Activated T-helper 2 cell treated with anti-CD3 and anti-CD28 coated beads, Interferon-gamma antibody, Interleukin-2, Interleukin-4, amounts not matched to agents 10 μg/mL and 5 μg/mL and 100 μg/mL, durations not matched to agents 14 hours and 24 hours and 36 hours (primary cell): ENCODE measurements at regions not wholly inside any gene's neighbourhood (a gene's known extent, or its start where the extent isn't known, plus 50 kb on each side); places are given as distances from the start of the nearest gene placed in this dataset.

Source experiments
- DNase-seq: peaks from one replicate; pipeline ENCODE4 v3.0.0; 2021; ENCODE audit warnings: low spot score
- H3K27ac Mint-ChIP-seq: one replicate; pipeline ENCODE4 v1.8.0; 2021; ENCODE audit warnings: mixed read lengths
- H3K27me3 Mint-ChIP-seq: one replicate; pipeline ENCODE4 v1.8.0; 2021; ENCODE audit warnings: low read depth, mixed read lengths
- H3K36me3 Mint-ChIP-seq: one replicate; pipeline ENCODE4 v1.8.0; 2021; ENCODE audit warnings: low read depth, mixed read lengths
- H3K4me1 Mint-ChIP-seq: one replicate; pipeline ENCODE4 v1.8.0; 2021; ENCODE audit warnings: low read depth, mixed read lengths
- H3K4me3 Mint-ChIP-seq: one replicate; pipeline ENCODE4 v1.8.0; 2021; ENCODE audit warnings: low read depth, mild to moderate bottlenecking, moderate library complexity, mixed read lengths
- H3K9me3 Mint-ChIP-seq: one replicate; pipeline ENCODE4 v1.8.0; 2021; ENCODE audit warnings: mixed read lengths
- intact Hi-C: fragments of 100-400 bp; cut with micrococcal nuclease; formaldehyde crosslinking; loops from one replicate; pipeline ENCODE4 v1.15.1; 2023

- no peaks in the 10 kb centered on the region for H3K4me1 Mint-ChIP-seq
- H3K9me3 Mint-ChIP-seq: peaks cover 23% of the 10 kb centered on the region
- H3K4me3 Mint-ChIP-seq: no peak overlapping the region
- H3K27me3 Mint-ChIP-seq: no peaks in the 10 kb centered on the region
- intact Hi-C loops: no loop called here
- DNase-seq: no peak
- H3K27ac Mint-ChIP-seq: no peak overlapping the region
- no peaks in the 10 kb centered on the region for H3K36me3 Mint-ChIP-seq
Measured at GRCh38 chr4:189436207-189436606, 504.5 kb upstream of the FRG1 start.

GRCh38 chr4:189440716-189441115 lies 500.0 kb upstream of the FRG1 start:
- H3K4me1 Mint-ChIP-seq: no peaks in the 10 kb centered on the region
- H3K9me3 Mint-ChIP-seq: peaks cover 9% of the 10 kb centered on the region
- intact Hi-C loops: no loop called here
- DNase-seq: no peak
- no peaks in the 10 kb centered on the region for H3K36me3 Mint-ChIP-seq
- H3K27ac Mint-ChIP-seq: no peak overlapping the region
- no peaks in the 10 kb centered on the region for H3K27me3 Mint-ChIP-seq
- no peak overlapping the region for H3K4me3 Mint-ChIP-seq

- no peak for DNase-seq
- no peaks in the 10 kb centered on the region for H3K4me1 Mint-ChIP-seq
- H3K27me3 Mint-ChIP-seq: no peaks in the 10 kb centered on the region
- H3K9me3 Mint-ChIP-seq: peaks cover under 1% of the 10 kb centered on the region
- no peak overlapping the region for H3K4me3 Mint-ChIP-seq
- H3K27ac Mint-ChIP-seq: no peak overlapping the region
- H3K36me3 Mint-ChIP-seq: no peaks in the 10 kb centered on the region
- intact Hi-C loops: no loop called here
Measured at GRCh38 chr4:189443341-189443740, 497.3 kb upstream of the FRG1 start.

GRCh38 chr4:189445613-189446012 lies 495.1 kb upstream of the FRG1 start:
- Mint-ChIP-seq H3K9me3 (peaks cover 5% of the 10 kb centered on the region), H3K4me1 (no peaks in the 10 kb centered on the region), H3K27me3 (no peaks in the 10 kb centered on the region)

GRCh38 chr4:189463734-189464133 lies 476.9 kb upstream of the FRG1 start:
- no peak for DNase-seq
- Mint-ChIP-seq H3K9me3 (peaks cover 26% of the 10 kb centered on the region), H3K36me3 (peaks cover 4% of the 10 kb centered on the region), H3K27ac (no peak overlapping the region), H3K4me1 (no peaks in the 10 kb centered on the region), H3K27me3 (no peaks in the 10 kb centered on the region), H3K4me3 (no peak overlapping the region)
- intact Hi-C loops: no loop called here

More at GRCh38 chr4:189445613-189446012, 495.1 kb upstream of the FRG1 start:
- no peak for DNase-seq
- intact Hi-C loops: no loop called here
- Mint-ChIP-seq H3K27ac (no peak overlapping the region), H3K36me3 (no peaks in the 10 kb centered on the region), H3K4me3 (no peak overlapping the region)

GRCh38 chr4:189494407-189494806 lies 446.3 kb upstream of the FRG1 start:
- H3K9me3 Mint-ChIP-seq: peaks cover 20% of the 10 kb centered on the region
- H3K36me3 Mint-ChIP-seq: peaks cover 4% of the 10 kb centered on the region
- no peaks in the 10 kb centered on the region for H3K4me1 Mint-ChIP-seq
- DNase-seq: no peak
- intact Hi-C loops: no loop called here
- H3K27me3 Mint-ChIP-seq: no peaks in the 10 kb centered on the region
- no peak overlapping the region for H3K4me3 Mint-ChIP-seq
- H3K27ac Mint-ChIP-seq: no peak overlapping the region

- Mint-ChIP-seq H3K4me3 (no peak overlapping the region), H3K4me1 (no peaks in the 10 kb centered on the region), H3K9me3 (peaks cover 13% of the 10 kb centered on the region), H3K36me3 (no peaks in the 10 kb centered on the region), H3K27ac (no peak overlapping the region), H3K27me3 (no peaks in the 10 kb centered on the region)
- intact Hi-C loops: no loop called here
- DNase-seq: no peak
Measured at GRCh38 chr4:189497516-189497915, 443.2 kb upstream of the FRG1 start.

- intact Hi-C loops: no loop called here
- Mint-ChIP-seq H3K4me1 (no peaks in the 10 kb centered on the region), H3K4me3 (no peak overlapping the region), H3K36me3 (no peaks in the 10 kb centered on the region), H3K27ac (no peak overlapping the region), H3K9me3 (peaks cover 8% of the 10 kb centered on the region), H3K27me3 (no peaks in the 10 kb centered on the region)
- no peak for DNase-seq
Measured at GRCh38 chr4:189497996-189498395, 442.7 kb upstream of the FRG1 start.

- Mint-ChIP-seq H3K27ac (no peak overlapping the region), H3K4me1 (no peaks in the 10 kb centered on the region), H3K27me3 (no peaks in the 10 kb centered on the region), H3K36me3 (no peaks in the 10 kb centered on the region), H3K9me3 (peaks cover 8% of the 10 kb centered on the region), H3K4me3 (no peak overlapping the region)
- intact Hi-C loops: no loop called here
- DNase-seq: no peak
Measured at GRCh38 chr4:189498457-189498856, 442.2 kb upstream of the FRG1 start.

GRCh38 chr4:189499696-189500095 lies 441.0 kb upstream of the FRG1 start:
- no peaks in the 10 kb centered on the region for H3K36me3 Mint-ChIP-seq
- H3K4me1 Mint-ChIP-seq: no peaks in the 10 kb centered on the region
- no peak overlapping the region for H3K4me3 Mint-ChIP-seq
- DNase-seq: no peak
- peaks cover 8% of the 10 kb centered on the region for H3K9me3 Mint-ChIP-seq
- intact Hi-C loops: no loop called here
- no peak overlapping the region for H3K27ac Mint-ChIP-seq
- no peaks in the 10 kb centered on the region for H3K27me3 Mint-ChIP-seq

GRCh38 chr4:189500970-189501369 lies 439.7 kb upstream of the FRG1 start:
- DNase-seq: no peak
- Mint-ChIP-seq H3K4me1 (no peaks in the 10 kb centered on the region), H3K27ac (no peak overlapping the region), H3K9me3 (peaks cover 14% of the 10 kb centered on the region), H3K27me3 (no peaks in the 10 kb centered on the region), H3K4me3 (no peak overlapping the region), H3K36me3 (no peaks in the 10 kb centered on the region)
- intact Hi-C loops: no loop called here

GRCh38 chr4:189502841-189503435 lies 437.7 kb upstream of the FRG1 start:
- DNase-seq: no peak
- intact Hi-C loops: no loop called here
- Mint-ChIP-seq H3K27ac (no peak overlapping the region), H3K27me3 (no peaks in the 10 kb centered on the region), H3K4me3 (no peak overlapping the region), H3K36me3 (no peaks in the 10 kb centered on the region), H3K4me1 (no peaks in the 10 kb centered on the region), H3K9me3 (peaks cover 6% of the 10 kb centered on the region)

- Mint-ChIP-seq H3K36me3 (no peaks in the 10 kb centered on the region), H3K27ac (no peak overlapping the region), H3K9me3 (peaks cover 6% of the 10 kb centered on the region), H3K27me3 (no peaks in the 10 kb centered on the region), H3K4me1 (no peaks in the 10 kb centered on the region), H3K4me3 (no peak overlapping the region)
- no peak for DNase-seq
- intact Hi-C loops: no loop called here
Measured at GRCh38 chr4:189504220-189504619, 436.5 kb upstream of the FRG1 start.

- Mint-ChIP-seq H3K36me3 (no peaks in the 10 kb centered on the region), H3K4me3 (no peak overlapping the region), H3K27ac (no peak overlapping the region), H3K9me3 (peaks cover 6% of the 10 kb centered on the region), H3K4me1 (no peaks in the 10 kb centered on the region), H3K27me3 (no peaks in the 10 kb centered on the region)
- no peak for DNase-seq
- intact Hi-C loops: no loop called here
Measured at GRCh38 chr4:189505380-189505779, 435.3 kb upstream of the FRG1 start.
